GM19372 (cell line): ENCODE measurements at regions not wholly inside any gene's neighbourhood (a gene's known extent, or its start where the extent isn't known, plus 50 kb on each side); places are given as distances from the start of the nearest gene placed in this dataset.

ENCODE experiments used
- ATAC-seq: cut with Tn5 transposase; IDR thresholded peaks from one replicate; pipeline ENCODE4 v1.9.1; 2021; ENCODE audit warnings: mild to moderate bottlenecking, low read depth, moderate library complexity; ENCODE audit not compliant: unreplicated experiment

DNA sequence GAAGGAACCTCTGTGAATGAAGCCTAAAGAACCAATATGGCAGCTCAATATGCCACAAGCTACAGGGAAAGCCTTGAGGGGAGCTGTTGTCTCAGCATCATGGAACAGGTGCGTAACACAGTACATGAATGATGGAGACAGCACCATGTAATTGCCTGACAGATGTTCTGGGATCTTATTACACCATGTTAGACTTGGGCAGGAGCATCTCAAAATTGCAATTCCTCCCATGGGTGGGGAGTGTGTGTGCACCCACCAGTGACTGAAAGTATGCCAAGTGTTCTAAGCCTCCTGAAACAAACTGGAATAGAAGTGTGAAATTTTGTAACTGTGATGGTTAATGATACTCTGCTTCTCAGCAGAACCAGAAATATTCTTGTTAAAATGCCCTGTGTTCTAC, 151.0 kb upstream of the SRRM4 start:
- ATAC-seq: no peak

- ATAC-seq: no peak
These were observed 145.4 kb upstream of the SRRM4 start for GRCh38 chr12:118835926-118836325.

GRCh38 chr12:118840399-118840798, 140.9 kb upstream of the SRRM4 start:
- no peak for ATAC-seq

- no peak for ATAC-seq
These were observed 140.5 kb upstream of the SRRM4 start for GRCh38 chr12:118840878-118841277.

DNA sequence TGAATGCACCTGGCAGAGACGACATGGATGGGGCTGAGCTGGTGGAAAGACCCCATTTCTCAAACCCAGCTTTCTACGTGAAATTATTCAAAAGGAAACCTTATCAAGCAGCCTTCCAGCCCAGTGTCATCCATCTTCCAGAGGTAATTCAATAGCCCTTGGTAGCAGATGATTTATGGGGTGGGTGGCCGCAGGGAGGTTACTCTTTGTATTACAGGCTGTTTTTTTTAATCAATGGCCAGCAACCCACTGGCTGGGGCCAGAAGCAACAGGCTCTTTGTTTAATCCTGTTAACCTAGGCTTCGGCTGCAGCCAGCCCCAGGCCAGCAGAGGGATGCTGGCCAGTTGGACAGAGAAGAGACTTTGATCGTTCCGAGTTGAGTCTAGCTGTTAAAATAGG, 139.8 kb upstream of the SRRM4 start:
- ATAC-seq: no peak

GRCh38 chr12:118842866-118843265, 138.5 kb upstream of the SRRM4 start:
- no peak for ATAC-seq

- no peak for ATAC-seq
These were observed 134.9 kb upstream of the SRRM4 start for GRCh38 chr12:118846416-118846815.

- ATAC-seq: no peak
These were observed 131.0 kb upstream of the SRRM4 start for GRCh38 chr12:118850244-118850825.

GRCh38 chr12:118851891-118852290, 129.4 kb upstream of the SRRM4 start:
- no peak for ATAC-seq

- ATAC-seq: no peak
These were observed 127.7 kb upstream of the SRRM4 start for GRCh38 chr12:118853634-118854033.

DNA sequence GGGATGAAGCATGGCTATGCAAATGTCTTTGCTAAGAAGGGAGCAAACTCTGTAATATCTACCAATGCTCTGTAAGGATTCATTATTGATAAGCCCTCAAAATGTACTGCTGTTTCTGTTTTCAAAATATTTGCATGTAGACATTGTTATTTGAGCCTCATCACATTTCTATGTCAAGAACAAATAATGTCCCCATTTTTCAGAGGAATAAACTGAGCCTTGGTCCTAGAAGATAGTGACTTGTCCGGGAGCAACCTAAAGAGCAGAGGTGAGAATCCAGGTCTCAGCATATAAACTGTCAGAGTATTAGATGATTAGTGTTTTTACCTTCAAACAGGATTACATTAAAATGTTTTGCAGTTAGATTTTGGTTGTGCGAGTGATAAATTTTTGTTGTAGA, 125.5 kb upstream of the SRRM4 start:
- no peak for ATAC-seq

GRCh38 chr12:118866346-118866745, 115.0 kb upstream of the SRRM4 start:
- ATAC-seq: no peak

GRCh38 chr12:118870551-118870950, 110.8 kb upstream of the SRRM4 start:
- no peak for ATAC-seq

- ATAC-seq: no peak
These were observed 106.4 kb upstream of the SRRM4 start for GRCh38 chr12:118874698-118875548.

DNA sequence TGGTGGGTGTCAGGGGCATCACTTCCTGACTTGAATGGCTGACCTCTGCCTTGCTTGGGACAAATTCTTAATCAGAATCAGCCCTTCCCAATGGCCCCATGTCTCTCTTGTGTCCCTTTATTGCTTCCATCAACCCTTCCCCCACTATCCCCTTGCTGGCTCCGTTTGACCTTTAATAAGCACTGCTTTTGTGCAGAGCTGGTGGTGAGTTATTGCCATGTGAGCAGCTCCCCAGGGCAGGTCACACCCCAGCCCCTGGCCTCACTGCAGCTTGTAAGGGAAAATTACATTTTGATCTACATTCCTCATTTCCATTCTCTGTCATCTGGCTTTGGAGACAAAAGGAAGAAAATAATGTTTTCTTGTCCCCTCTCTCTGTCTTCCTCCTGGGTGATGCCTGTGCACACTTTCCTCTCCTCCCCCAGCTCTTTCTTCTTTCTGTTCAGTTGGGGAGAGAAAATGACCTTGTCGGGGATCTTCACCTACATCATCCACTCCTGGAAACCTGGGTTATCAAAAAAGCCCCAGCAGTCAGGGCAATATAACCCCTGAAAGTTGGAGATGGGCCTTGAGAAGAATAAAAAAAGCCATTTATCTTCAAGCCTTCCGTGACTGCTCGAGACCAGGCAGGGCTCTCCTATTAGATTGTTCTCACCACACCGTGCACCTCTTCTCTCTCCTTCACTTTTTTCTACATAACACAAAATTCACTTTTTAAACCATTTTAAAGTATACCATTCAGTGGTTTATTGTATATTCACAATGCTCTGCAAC, 100.4 kb upstream of the SRRM4 start:
- ATAC-seq: no peak

- ATAC-seq: no peak
These were observed 97.1 kb upstream of the SRRM4 start for GRCh38 chr12:118884226-118884625.

DNA sequence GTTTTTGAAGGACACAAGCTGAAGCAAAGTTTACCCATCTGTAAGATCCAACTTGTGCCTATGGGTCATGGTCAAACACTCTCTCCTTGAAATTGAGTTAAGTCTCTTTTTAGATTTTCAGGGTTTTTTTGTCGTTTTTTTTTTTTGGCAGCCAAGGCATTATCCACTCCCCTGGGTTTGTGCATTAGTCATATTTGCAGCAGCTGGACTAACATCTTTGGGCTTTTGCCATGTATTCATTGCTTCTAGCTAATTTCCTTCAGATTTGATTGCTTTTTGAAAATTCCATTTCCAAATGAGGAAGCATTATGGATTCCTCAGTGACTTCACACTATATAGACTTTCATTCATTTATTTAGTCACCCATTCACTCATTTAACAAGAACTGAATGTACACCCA, 80.3 kb upstream of the SRRM4 start:
- no peak for ATAC-seq

DNA sequence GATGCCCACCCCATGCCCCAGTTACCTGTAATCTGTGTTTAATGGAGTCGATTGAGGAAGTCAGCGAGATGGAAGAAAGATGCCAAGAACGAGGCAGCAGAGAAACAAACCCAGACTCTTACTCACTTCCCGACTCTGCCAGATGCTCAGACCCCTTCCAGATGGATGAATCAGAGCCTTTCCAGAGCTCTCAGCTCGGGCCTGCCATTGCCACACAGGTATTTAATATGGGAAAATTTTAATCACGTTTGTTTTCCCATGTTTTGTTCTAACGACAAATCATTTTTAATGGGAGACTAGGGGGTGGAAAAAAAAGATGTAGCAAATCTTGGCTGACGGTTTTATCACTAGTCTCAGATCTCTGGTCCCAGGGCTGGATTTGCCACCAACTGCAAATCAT, 72.5 kb upstream of the SRRM4 start:
- no peak for ATAC-seq

DNA sequence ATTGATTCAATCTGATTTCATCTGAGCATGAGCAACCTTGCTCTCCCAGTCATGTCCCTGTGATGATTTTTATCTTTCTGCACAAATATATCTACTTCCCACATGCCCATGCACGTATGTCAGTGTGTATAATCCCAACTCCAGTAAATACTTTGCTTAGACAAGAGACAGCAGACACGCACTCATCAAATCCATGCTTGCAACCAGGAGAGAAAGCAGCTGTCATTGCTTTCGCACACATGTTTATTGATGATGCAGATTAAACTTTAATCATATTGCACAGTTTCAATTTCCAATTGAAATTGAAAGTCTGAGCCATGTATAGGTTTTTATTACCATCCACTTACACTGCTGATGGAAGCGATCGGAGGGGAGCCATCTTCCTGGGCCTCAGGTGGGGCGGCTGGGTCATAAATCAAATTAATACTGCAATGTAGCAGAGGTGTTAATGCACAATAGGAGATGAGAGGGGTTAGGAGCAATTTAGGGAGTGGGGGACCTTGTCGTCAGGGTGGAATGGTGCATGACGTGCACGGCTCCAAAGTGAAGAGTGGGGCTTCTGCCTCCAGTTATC, 68.6 kb upstream of the SRRM4 start:
- no peak for ATAC-seq

DNA sequence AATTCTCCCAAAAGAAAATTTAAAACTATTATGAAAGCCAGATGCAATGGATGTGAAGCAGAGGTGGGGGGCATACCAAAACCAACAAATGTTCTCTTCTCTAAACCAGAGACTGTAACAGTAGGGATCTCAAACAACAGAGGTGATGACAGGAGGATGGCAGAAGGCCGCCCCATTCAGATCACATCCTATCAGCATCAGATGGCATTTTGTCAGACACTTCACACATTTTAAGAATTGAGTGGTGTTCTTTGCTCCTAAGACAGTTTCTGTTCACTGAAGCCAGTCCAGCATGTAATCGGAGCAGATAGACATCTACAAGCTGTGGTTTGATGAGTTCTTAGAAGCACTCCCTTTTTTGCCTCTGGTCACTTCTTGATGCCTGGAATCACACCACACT, 59.6 kb upstream of the SRRM4 start:
- no peak for ATAC-seq

- ATAC-seq: no peak
These were observed 58.9 kb upstream of the SRRM4 start for GRCh38 chr12:118922405-118922804.
